ENCODE measurements at regions not wholly inside any gene's neighbourhood (a gene's known extent, or its start where the extent isn't known, plus 50 kb on each side); places are given as distances from the start of the nearest gene placed in this dataset.

GRCh38 chr13:39965309-39965708, 309.8 kb downstream of the COG6 start:
- Histone ChIP-seq H3K4me3 (no peak overlapping the region), H3K27me3 (ENCODE audit: insufficient read depth) (no peaks in the 10 kb centered on the region), H3K4me2 (no peak overlapping the region), H3K79me2 (replicated peaks; ENCODE audit: insufficient read depth) (no peaks in the 10 kb centered on the region), H3K9me2 (ENCODE audit: insufficient read depth) (no peaks in the 10 kb centered on the region), H3K27ac (ENCODE audit: low read depth) (no peak overlapping the region), H2AFZ (no peak overlapping the region), H4K20me1 (replicated peaks; ENCODE audit: insufficient read depth) (no peaks in the 10 kb centered on the region), H3K4me1 (ENCODE audit: insufficient read depth) (no peaks in the 10 kb centered on the region), H3F3A (replicated peaks; ENCODE audit: low read depth) (no peaks in the 10 kb centered on the region), H3K36me3 (ENCODE audit: insufficient read depth) (no peaks in the 10 kb centered on the region)
- no peak overlapping the region for H3K27ac Mint-ChIP-seq
- no peaks in the 10 kb centered on the region for H3K36me3 Mint-ChIP-seq (ENCODE audit: low read depth)
- H3K4me1 Mint-ChIP-seq, result peaks cover 14% of the 10 kb centered on the region; the same call in 2 of the 3 replicates
- no peaks in the 10 kb centered on the region for H3K9me3 Mint-ChIP-seq
- ATAC-seq (no peak), DNase-seq (ENCODE audit: low spot score) (no peak)
- no peak overlapping the region for H3K4me3 Mint-ChIP-seq
- TF ChIP-seq NANOG (IDR thresholded peaks at IDR 0.05; ENCODE audit: borderline replicate concordance) (no peak), JUNB (IDR thresholded peaks at IDR 0.05; ENCODE audit: unreplicated experiment) (no peak), EZH2 (IDR thresholded peaks at IDR 0.05; ENCODE audit: low read depth, unreplicated experiment) (no peak), ZNF114 (CRISPR knock-in tag; IDR thresholded peaks at IDR 0.05) (no peak), CREB1 (CRISPR knock-in tag; IDR thresholded peaks at IDR 0.05; ENCODE audit: low read depth) (no peak), POLR2AphosphoS5 (IDR thresholded peaks at IDR 0.05; ENCODE audit: low read depth) (no peak), CTCF (conservative IDR thresholded peaks at IDR 0.05; ENCODE audit: low read depth in 2 of 2) (no peak), EZH2phosphoT487 (IDR thresholded peaks at IDR 0.05; ENCODE audit: unreplicated experiment) (no peak), ZNF331 (CRISPR knock-in tag; IDR thresholded peaks at IDR 0.05; ENCODE audit: low read depth) (no peak), STAT1 (IDR thresholded peaks at IDR 0.05; ENCODE audit: unreplicated experiment) (no peak)
- TF ChIP-seq, protein P1, sequence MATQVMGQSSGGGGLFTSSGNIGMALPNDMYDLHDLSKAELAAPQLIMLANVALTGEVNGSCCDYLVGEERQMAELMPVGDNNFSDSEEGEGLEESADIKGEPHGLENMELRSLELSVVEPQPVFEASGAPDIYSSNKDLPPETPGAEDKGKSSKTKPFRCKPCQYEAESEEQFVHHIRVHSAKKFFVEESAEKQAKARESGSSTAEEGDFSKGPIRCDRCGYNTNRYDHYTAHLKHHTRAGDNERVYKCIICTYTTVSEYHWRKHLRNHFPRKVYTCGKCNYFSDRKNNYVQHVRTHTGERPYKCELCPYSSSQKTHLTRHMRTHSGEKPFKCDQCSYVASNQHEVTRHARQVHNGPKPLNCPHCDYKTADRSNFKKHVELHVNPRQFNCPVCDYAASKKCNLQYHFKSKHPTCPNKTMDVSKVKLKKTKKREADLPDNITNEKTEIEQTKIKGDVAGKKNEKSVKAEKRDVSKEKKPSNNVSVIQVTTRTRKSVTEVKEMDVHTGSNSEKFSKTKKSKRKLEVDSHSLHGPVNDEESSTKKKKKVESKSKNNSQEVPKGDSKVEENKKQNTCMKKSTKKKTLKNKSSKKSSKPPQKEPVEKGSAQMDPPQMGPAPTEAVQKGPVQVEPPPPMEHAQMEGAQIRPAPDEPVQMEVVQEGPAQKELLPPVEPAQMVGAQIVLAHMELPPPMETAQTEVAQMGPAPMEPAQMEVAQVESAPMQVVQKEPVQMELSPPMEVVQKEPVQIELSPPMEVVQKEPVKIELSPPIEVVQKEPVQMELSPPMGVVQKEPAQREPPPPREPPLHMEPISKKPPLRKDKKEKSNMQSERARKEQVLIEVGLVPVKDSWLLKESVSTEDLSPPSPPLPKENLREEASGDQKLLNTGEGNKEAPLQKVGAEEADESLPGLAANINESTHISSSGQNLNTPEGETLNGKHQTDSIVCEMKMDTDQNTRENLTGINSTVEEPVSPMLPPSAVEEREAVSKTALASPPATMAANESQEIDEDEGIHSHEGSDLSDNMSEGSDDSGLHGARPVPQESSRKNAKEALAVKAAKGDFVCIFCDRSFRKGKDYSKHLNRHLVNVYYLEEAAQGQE (IDR thresholded peaks at IDR 0.05; ENCODE audit: unreplicated experiment), result no peak
- TF ChIP-seq, protein P2, sequence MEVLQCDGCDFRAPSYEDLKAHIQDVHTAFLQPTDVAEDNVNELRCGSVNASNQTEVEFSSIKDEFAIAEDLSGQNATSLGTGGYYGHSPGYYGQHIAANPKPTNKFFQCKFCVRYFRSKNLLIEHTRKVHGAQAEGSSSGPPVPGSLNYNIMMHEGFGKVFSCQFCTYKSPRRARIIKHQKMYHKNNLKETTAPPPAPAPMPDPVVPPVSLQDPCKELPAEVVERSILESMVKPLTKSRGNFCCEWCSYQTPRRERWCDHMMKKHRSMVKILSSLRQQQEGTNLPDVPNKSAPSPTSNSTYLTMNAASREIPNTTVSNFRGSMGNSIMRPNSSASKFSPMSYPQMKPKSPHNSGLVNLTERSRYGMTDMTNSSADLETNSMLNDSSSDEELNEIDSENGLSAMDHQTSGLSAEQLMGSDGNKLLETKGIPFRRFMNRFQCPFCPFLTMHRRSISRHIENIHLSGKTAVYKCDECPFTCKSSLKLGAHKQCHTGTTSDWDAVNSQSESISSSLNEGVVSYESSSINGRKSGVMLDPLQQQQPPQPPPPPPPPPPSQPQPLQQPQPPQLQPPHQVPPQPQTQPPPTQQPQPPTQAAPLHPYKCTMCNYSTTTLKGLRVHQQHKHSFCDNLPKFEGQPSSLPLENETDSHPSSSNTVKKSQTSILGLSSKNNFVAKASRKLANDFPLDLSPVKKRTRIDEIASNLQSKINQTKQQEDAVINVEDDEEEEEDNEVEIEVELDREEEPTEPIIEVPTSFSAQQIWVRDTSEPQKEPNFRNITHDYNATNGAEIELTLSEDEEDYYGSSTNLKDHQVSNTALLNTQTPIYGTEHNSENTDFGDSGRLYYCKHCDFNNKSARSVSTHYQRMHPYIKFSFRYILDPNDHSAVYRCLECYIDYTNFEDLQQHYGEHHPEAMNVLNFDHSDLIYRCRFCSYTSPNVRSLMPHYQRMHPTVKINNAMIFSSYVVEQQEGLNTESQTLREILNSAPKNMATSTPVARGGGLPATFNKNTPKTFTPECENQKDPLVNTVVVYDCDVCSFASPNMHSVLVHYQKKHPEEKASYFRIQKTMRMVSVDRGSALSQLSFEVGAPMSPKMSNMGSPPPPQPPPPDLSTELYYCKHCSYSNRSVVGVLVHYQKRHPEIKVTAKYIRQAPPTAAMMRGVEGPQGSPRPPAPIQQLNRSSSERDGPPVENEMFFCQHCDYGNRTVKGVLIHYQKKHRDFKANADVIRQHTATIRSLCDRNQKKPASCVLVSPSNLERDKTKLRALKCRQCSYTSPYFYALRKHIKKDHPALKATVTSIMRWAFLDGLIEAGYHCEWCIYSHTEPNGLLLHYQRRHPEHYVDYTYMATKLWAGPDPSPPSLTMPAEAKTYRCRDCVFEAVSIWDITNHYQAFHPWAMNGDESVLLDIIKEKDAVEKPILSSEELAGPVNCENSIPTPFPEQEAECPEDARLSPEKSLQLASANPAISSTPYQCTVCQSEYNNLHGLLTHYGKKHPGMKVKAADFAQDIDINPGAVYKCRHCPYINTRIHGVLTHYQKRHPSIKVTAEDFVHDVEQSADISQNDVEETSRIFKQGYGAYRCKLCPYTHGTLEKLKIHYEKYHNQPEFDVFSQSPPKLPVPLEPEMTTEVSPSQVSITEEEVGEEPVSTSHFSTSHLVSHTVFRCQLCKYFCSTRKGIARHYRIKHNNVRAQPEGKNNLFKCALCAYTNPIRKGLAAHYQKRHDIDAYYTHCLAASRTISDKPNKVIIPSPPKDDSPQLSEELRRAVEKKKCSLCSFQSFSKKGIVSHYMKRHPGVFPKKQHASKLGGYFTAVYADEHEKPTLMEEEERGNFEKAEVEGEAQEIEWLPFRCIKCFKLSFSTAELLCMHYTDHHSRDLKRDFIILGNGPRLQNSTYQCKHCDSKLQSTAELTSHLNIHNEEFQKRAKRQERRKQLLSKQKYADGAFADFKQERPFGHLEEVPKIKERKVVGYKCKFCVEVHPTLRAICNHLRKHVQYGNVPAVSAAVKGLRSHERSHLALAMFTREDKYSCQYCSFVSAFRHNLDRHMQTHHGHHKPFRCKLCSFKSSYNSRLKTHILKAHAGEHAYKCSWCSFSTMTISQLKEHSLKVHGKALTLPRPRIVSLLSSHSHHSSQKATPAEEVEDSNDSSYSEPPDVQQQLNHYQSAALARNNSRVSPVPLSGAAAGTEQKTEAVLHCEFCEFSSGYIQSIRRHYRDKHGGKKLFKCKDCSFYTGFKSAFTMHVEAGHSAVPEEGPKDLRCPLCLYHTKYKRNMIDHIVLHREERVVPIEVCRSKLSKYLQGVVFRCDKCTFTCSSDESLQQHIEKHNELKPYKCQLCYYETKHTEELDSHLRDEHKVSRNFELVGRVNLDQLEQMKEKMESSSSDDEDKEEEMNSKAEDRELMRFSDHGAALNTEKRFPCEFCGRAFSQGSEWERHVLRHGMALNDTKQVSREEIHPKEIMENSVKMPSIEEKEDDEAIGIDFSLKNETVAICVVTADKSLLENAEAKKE (CRISPR knock-in tag; IDR thresholded peaks at IDR 0.05), result no peak
- TF ChIP-seq, protein P3, sequence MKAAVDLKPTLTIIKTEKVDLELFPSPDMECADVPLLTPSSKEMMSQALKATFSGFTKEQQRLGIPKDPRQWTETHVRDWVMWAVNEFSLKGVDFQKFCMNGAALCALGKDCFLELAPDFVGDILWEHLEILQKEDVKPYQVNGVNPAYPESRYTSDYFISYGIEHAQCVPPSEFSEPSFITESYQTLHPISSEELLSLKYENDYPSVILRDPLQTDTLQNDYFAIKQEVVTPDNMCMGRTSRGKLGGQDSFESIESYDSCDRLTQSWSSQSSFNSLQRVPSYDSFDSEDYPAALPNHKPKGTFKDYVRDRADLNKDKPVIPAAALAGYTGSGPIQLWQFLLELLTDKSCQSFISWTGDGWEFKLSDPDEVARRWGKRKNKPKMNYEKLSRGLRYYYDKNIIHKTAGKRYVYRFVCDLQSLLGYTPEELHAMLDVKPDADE (IDR thresholded peaks at IDR 0.05), result no peak
- no peaks in the 10 kb centered on the region for H3K27me3 Mint-ChIP-seq (ENCODE audit: insufficient read depth, low read depth, poor library complexity)

Measured in GM23338 (cell line).